ENCODE measurements at regions not wholly inside any gene's neighbourhood (a gene's known extent, or its start where the extent isn't known, plus 50 kb on each side); places are given as distances from the start of the nearest gene placed in this dataset.

DNA sequence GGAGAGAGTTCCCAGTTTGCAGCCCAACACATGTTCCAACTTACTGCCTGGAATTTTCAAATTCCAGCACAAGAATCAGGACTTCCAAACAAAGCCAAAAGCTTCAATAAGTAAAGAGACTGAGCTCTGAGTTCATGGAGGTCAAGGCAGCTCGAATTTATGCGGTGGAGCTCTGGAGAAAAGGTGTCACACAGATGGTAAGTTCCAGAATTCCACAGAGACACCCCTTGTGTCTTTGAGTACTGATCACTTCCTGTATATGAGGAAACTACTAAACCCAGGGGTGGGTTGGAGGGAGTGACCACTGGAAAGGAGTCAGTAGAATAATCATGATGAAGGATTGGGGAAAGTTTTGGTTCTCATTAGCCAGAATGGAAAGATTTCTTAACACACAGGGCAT, 118.5 kb upstream of the GUCY1A1 start:
- no peaks in the 10 kb centered on the region for H3K4me1 ChIP-seq (ENCODE audit: insufficient read depth, low read length)
- ChIA-PET POLR2A (no interaction called here), CTCF (no interaction called here)
- no peak for TF ChIP-seq CTCF (IDR thresholded peaks at IDR 0.05)
- no peaks in the 10 kb centered on the region for H3K9me3 Mint-ChIP-seq
- H3K9me3 ChIP-seq (ENCODE audit: control insufficient read depth in 1 of 2, insufficient read depth in 1 of 2, low read length in 2 of 2): peaks cover 0 to 9% of the 10 kb centered on the region in 2 experiments
- intact Hi-C loops (cut with DNase I, micrococcal nuclease): no loop called here
- DNase-seq: no peak
- ATAC-seq (ENCODE audit: poor library complexity): no peak
- H3K27ac ChIP-seq (ENCODE audit: low read depth in 1 of 2, low read length in 2 of 2): no peak overlapping the region
- no peaks in the 10 kb centered on the region for H3K27me3 Mint-ChIP-seq
- no peaks in the 10 kb centered on the region for H3K4me1 Mint-ChIP-seq (ENCODE audit: low read depth)
- no peaks in the 10 kb centered on the region for H3K27me3 ChIP-seq (ENCODE audit: control insufficient read depth in 1 of 2, insufficient read depth in 2 of 2, low read length in 2 of 2)
- no peak overlapping the region for H3K4me3 ChIP-seq (ENCODE audit: low read length)
- no peak overlapping the region for H3K27ac Mint-ChIP-seq
- H3K4me3 Mint-ChIP-seq: no peak overlapping the region
- no peaks in the 10 kb centered on the region for H3K36me3 Mint-ChIP-seq (ENCODE audit: low read depth)
- no peaks in the 10 kb centered on the region for H3K36me3 ChIP-seq (ENCODE audit: insufficient read depth, low read length)

DNA sequence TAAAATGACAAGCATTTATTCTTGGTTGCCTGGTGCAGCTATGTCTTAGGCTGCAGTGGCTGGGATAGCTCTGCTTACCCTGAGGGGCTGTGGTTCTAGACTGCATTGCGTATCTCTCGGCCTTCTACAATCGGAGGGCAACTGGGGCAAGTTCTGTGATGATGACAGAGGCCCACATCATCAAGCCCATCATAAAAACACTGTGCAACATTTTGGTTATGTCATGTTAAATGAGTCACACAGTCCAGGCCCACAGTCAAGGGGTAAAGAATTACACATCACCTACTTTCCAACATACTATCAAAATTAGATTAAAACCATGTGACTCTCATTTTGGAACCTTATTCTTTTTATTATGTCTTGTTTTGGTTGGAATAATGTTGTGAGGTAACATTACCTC, 120.2 kb upstream of the GUCY1A1 start:
- Mint-ChIP-seq H3K9me3 (no peaks in the 10 kb centered on the region), H3K27me3 (peaks cover 4% of the 10 kb centered on the region), H3K4me1 (ENCODE audit: low read depth) (no peaks in the 10 kb centered on the region), H3K27ac (no peak overlapping the region), H3K36me3 (ENCODE audit: low read depth) (no peaks in the 10 kb centered on the region), H3K4me3 (no peak overlapping the region)
- ChIA-PET POLR2A (no interaction called here), CTCF (no interaction called here)
- Histone ChIP-seq H3K4me1 (ENCODE audit: insufficient read depth, low read length) (no peaks in the 10 kb centered on the region), H3K4me3 (ENCODE audit: low read length) (no peak overlapping the region), H3K36me3 (ENCODE audit: insufficient read depth, low read length) (no peaks in the 10 kb centered on the region), H3K9me3 (ENCODE audit: control insufficient read depth in 1 of 2, insufficient read depth in 1 of 2, low read length in 2 of 2) (peaks cover 0 to 4% of the 10 kb centered on the region in 2 experiments), H3K27ac (ENCODE audit: low read depth in 1 of 2, low read length in 2 of 2) (no peak overlapping the region), H3K27me3 (ENCODE audit: control insufficient read depth in 1 of 2, insufficient read depth in 2 of 2, low read length in 2 of 2) (no peaks in the 10 kb centered on the region)
- no peak for ATAC-seq (ENCODE audit: poor library complexity)
- no peak for DNase-seq
- no peak for TF ChIP-seq CTCF (IDR thresholded peaks at IDR 0.05)
- intact Hi-C loops (cut with DNase I, micrococcal nuclease): no loop called here

GRCh38 chr4:155545456-155545855, 121.2 kb upstream of the GUCY1A1 start:
- DNase-seq: no peak
- H3K27me3 Mint-ChIP-seq: peaks cover 4% of the 10 kb centered on the region

More at GRCh38 chr4:155545456-155545855, 121.2 kb upstream of the GUCY1A1 start:
- Histone ChIP-seq H3K4me1 (ENCODE audit: insufficient read depth, low read length) (no peaks in the 10 kb centered on the region), H3K27ac (ENCODE audit: low read depth in 1 of 2, low read length in 2 of 2) (no peak overlapping the region), H3K4me3 (ENCODE audit: low read length) (no peak overlapping the region), H3K27me3 (ENCODE audit: control insufficient read depth in 1 of 2, insufficient read depth in 2 of 2, low read length in 2 of 2) (no peaks in the 10 kb centered on the region), H3K9me3 (ENCODE audit: control insufficient read depth in 1 of 2, insufficient read depth in 1 of 2, low read length in 2 of 2) (peaks cover 0 to 4% of the 10 kb centered on the region in 2 experiments), H3K36me3 (ENCODE audit: insufficient read depth, low read length) (no peaks in the 10 kb centered on the region)
- H3K4me3 Mint-ChIP-seq: no peak overlapping the region
- H3K27ac Mint-ChIP-seq: no peak overlapping the region
- intact Hi-C loops (cut with DNase I, micrococcal nuclease): no loop called here
- TF ChIP-seq CTCF (IDR thresholded peaks at IDR 0.05): no peak
- POLR2A ChIA-PET: no interaction called here
- H3K36me3 Mint-ChIP-seq (ENCODE audit: low read depth): no peaks in the 10 kb centered on the region
- no peaks in the 10 kb centered on the region for H3K4me1 Mint-ChIP-seq (ENCODE audit: low read depth)
- CTCF ChIA-PET: interaction anchor here (1.1 to 1.4 kb wide), 2 partner anchors 9 to 26 kb away, joined by 3 read pairs; no protein-coding TSS in a partner anchor
- no peaks in the 10 kb centered on the region for H3K9me3 Mint-ChIP-seq
- ATAC-seq (ENCODE audit: poor library complexity): no peak

Data from CD4-positive, alpha-beta T cell (primary cell).